Esophagus mucosa (tissue), 1 donor: ENCODE measurements at regions not wholly inside any gene's neighbourhood (a gene's known extent, or its start where the extent isn't known, plus 50 kb on each side); places are given as distances from the start of the nearest gene placed in this dataset.

ENCODE experiments used
- ATAC-seq: fragments of 200-7000 bp; cut with Tn5 transposase; one replicate; pipeline ENCODE4 v1.9.1; 2020
- donor health status: DM: yes; HTN: yes; CAD: no.

DNA sequence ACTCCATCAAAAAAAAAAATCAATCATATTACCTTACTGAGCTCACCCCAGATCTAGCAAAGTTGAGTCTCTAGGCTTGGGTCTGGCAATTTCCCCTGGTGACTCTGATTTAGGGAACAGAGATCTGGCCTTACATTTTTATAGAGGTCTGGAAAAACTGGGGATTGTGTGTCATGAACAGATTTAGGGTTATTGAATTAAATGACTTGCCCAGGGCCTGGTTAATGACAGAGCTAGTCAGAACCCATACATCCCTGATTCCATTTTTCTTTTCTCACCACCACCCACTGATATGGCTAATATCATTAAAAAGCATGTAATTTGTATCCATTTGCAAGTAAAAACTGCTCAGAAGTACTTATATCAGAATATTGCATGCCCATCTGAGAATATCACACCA is 163.4 kb upstream of the OGFRL1 start:
- no peak for ATAC-seq

DNA sequence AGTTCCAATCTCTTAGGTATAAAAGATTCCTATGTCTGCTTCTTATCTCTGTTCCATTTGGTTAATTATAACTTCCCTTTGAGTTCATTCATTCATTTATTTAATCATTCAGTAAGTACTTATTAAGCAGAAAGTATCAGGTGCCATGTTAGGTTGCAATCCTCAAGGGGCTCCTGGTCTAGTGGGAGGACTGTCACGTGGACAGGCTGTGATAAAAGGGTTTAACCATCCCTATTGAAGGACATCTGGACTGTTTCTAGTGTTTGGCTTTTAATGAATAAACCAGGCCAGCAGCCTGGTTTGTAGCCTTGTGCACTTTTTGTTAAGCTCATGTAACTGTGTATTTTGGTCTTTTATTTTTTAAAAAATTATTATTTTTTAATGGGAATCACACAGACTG is 162.1 kb upstream of the OGFRL1 start:
- no peak for ATAC-seq

DNA sequence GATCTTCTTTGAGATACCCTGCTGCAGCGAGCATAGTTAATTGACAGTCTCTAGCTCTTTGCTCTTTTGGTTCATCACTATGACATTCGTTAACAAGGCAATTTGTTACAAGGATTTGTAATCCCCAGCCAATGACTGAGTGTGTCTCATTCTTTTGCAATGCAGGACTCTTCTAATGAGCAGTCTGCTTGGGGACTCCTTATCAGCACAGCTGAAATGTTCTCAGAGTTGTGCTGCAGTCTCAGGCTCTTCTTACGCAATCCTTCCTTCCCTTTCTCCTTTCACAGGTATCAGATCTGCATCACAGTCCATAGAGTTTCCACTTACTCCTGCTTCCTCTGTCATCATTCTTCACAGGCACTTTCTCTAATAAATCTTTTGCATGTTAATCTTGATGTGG is 161.2 kb upstream of the OGFRL1 start:
- ATAC-seq: no peak

DNA sequence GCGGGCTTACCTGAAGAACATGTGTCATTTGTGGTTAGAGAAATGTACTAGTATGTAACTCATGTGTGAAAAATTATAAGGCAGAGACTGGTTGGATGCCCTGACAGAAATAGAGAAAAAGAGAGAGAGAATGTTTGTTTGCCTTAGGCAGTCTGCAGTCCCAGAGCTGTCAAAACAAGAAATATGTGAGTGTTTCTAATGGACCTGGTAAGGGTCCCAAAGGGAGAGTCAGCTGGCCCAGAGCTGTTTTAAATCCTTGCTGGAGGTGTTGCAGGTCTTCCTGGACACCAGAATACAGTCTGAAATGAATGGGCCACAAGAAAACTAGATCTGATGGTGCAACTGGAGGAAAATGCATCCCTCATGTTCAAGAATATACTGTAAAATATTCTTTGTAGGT is 158.3 kb upstream of the OGFRL1 start:
- no peak for ATAC-seq

DNA sequence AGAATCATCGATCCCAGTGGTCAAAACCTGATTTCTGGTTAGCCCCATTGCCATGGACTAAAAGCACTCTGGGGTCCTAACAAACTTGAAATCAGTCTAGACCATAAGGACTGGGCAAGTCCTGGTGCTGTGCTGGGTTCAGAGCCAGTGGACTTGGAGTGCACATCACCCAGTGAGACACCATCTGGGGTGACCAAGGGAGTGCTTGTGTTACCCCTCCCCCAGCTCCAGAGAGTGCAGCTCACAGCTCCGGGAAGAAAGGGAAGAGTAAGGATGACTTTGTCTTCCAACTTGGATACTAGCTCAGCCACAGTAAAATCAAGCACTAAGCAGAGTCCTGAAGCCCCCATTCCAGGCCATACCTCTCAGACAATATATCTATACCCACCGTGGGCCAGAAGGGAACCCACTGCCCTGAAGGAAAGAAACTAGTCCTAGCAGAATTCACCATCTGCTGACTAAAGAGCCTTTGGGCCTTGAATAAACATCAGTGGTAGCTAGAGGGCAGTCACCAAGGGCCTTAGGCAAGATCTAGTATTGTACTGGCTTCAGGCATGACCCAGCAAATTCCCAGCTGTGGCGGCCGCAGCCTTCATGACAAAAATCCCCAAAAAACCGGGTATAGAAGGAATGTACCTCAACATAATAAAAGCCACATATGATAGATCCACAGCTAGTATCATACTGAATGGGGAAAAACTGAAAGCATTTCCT is 153.5 kb upstream of the OGFRL1 start:
- no peak for ATAC-seq

DNA sequence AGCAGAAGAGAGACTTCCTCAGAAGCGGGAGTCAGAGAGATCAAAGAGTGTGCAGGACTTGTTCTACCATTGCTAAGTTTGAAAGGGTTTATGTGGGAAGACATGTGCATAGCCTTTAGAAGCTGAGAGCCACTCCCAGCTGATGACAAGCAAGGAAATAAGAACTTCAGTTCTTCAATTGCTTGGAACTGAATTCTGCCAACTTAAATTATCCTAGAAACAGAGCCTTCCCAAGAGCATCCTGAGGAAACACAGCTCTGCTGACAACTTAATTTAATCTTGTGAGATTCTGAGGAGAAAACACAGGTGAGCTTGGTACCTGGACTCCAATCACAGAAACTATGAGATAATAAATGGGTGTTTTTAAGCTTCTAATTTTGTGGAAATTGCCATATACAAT is 150.6 kb upstream of the OGFRL1 start:
- no peak for ATAC-seq

DNA sequence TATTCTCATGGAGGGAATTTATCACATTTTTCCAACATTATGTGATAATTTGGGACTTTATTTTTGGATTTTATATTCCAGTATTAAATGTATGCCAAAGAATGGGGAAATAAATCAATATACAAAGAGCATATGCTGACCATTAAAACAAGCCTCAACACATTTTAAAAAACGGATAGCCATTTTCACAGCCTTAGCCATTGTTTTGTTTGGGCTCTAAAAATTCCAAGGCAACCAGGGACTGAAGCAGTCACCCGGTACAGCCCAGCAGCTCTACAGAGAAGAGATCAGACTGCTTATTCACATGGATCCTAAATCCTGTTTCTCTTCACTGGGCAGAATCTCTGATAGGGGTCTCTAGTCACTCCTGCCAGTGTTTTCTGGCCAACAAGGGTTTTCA is 150.2 kb upstream of the OGFRL1 start:
- no peak for ATAC-seq

DNA sequence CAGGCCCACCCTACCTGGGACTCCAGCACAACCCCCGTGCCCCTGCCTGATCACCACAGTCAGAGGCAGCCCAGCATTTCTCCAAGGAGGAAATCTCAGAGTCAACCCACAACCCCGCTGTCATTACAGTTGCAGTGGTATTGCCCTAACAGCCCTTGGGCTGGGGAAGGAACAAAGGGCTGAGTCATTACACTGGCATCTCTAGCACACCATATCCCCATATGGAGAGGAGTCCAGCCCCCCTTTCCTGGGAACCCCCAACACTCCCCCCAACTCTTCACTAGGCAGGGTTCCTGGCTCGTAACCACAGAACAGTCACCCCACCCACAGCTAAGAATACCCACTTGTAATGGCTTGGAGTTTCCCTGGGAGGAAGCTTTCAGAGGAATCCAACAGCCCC is 149.4 kb upstream of the OGFRL1 start:
- ATAC-seq: no peak

DNA sequence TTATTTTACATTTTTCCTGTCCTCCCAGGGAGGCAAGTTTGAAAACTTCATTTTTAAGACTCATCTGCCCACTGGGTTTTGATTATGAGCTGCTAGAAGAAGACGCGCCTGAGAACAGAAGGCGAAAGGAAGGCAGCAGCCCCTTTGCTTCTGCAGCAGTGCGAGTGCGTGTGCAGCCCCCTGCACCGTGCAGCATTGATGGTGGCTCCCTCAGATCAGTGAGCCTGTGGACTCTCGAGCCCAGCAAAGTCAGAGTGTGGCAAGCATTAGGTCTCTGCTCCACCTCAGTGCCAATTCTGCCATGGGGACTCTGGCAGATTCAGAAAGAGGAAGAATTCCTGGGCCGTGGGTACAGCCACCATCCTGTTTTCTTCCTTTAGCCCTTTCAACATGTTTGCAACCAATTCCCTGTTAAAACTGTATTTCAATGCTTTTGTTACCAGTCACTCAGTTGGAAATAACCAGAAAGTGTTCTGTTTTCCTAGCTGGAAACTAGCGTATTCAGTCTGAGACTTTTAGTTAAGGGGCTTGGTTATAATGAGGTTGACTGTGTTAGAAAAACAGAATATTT is 134.8 kb upstream of the OGFRL1 start:
- no peak for ATAC-seq

DNA sequence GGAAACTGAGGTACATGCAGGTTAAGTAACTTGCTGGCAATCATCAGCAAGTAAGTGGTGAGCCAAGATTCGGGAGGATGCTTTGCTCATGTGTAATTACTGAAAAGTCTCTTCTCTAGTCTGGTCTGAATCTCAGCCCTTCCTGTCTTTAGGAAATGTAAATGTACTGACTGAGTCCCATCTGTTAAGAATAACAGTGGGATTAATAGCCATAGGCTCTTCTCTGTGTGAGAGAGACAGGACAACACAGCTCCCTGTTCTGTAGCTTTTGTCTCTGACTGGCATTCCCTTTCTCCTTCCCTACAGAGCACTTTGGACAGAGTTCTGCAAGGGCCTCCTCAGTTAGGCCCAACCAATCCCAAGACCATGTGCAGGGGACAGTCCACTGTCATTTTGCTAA is 131.3 kb upstream of the OGFRL1 start:
- ATAC-seq: no peak

DNA sequence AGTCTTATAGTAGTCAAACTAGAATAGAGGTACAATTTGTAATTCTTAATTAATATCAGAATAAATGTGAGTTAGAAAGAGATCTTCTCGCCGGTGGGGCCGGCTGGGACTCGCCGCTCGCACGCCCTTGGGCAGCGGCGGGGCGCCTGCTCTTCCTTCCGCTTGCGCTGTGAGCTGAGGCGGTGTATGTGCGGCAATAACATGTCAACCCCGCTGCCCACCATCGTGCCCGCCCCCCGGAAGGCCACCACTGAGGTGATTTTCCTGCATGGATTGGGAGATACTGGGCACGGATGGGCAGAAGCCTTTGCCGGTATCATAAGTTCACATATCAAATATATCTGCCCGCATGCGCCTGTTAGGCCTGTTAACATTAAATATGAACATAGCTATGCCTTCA is 123.7 kb upstream of the OGFRL1 start:
- ATAC-seq: no peak

DNA sequence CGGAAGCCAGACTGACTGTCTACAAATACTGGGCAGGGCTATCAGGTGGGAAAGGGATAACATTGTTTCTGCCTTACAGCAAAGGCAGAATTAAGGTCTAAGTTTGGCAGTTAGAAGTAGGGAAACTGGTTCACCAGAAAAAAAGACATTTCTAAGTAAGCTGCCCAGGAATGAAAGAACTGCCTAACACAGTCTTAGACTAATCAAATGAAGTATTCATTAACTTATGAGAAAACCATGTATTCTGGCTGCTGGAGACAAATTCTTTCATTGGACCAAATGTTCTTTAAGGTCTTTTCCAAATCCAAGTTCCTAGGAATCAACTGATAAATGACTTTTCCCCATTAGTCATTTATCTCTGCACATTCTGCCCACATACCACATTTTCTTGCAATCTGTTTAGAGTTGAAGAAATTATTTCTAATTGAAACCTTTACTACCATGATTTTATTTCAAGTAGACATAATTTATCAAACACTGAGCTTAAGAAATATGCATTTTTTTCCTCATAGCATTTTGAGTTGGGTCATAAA is 120.3 kb upstream of the OGFRL1 start:
- ATAC-seq: no peak

DNA sequence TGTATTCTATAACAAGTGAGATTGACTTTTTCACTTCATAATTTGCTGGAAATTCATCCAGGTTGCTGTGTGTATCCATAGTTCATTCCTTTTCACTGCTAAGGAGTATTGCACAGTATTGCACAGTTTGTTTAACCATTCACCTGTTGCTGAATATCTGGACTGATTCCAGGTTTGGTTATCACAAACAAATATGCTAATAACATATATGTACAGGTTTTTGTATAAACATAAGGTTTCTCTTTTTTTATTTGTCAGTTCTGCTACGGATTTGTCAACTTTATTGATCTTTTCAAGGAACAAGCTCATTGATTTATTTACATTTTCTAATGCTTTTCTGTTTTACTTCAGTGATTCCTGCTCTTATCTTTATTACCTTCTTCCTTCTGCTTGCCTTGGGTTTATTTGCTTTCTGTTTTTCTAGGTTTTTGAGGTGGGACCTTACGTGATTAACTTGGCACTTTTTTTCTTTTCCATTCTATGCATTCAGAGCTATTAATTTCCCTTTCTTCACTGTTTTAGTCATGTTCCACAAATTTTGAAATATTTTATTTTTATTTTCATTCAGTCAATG is 117.0 kb upstream of the OGFRL1 start:
- ATAC-seq: no peak

DNA sequence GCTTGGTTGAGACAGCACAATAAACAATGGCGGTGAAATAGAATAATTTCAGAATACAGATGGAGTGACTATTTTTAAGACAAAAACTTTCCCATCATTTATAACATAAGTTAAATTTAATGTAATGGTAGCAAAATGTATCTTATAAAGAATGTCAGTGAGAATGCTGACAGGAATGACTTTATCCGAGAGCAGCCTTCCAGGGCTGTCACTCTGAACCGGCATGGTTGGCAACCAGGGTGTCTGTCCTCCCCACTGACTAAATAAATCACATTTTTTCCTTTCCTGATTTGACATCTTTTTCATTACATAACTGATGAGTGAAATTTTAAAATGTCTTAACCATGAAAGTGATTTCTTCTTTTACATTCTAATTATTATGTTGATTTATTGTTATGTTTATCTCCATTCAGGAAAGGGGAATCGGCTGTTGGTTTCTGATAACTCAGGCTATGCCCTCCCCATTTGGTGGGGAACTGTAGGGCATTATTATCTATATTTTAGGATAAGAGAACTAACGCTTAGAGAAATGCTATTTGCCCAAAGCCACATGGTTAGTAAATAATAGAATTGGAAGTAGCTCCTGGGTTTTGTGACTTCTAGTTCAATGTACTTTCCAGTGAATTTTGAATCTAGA is 109.2 kb upstream of the OGFRL1 start:
- no peak for ATAC-seq

DNA sequence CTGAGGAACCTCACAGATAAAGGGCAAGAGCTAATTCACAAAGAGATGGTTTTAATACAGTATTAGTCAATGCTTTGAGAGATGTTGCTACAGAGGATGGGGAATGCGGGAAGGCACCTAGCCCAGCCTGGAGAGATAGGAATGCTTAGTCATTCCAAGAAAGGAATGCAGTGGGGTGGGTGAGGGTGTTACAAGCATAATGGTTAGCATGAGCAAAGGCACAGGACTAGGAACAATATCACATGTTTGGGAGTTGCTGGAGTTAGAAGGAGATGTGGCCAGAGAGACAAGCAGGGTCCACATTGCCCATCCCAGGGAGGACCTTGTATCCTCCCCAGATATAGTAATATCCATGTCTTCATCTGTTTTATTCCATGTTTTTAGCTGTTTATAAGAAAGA is 107.0 kb upstream of the OGFRL1 start:
- no peak for ATAC-seq

DNA sequence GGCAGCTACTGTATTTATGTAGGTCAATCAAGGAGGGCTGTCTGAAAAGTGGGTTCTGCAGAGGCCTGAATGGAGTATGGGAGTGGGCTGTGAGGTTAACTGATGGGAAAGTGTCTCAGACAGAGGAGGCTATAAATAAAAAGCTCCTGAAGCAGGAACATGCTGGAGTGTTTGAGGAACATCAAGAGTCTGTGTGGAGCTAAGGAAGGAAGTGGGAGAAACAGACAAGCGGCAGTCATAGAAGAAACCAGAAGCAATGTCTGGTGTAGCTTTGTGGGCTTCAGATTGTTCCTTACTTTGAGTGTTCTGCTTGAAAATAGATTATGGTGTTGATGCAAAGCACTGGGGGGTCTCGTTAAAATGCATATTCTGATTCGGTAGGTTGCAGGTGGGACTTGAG is 101.5 kb upstream of the OGFRL1 start:
- ATAC-seq: no peak

DNA sequence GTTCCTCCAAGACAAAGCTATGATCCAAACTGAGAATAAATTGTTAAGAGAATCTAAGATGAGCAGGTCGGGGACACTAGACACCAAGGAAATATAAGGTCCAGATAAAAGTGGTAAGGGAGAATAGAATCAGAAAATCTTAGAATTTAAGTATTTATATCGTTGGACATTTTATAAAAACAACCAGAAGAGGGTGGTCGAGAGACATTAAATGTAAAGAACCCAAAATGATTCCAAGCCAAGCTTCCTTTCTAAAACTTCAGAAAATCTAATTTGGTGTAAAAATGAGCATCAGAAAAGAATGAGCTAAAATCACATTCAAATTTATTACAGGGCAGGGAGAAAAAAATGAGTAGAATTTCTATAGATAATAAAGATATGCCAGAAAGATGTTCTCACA is 97.8 kb upstream of the OGFRL1 start:
- ATAC-seq: no peak

DNA sequence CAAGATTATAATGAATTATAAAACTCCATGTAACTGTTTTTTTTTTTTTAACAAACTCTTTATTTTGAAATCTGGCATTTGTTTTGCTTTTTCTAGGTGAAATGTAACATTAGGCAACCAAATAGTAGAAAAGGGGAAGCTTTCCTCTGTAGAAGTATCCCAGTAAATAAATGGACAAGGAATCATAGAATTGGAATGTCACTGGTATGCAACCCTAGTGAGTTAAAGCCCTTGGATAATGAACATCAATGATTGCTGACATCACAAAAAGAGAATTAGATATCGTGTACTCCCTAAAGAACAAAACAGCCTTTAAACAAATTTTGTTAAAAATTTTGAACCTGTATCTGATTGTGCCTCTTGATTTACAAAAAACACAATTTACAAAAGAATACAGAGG is 93.9 kb upstream of the OGFRL1 start:
- no peak for ATAC-seq

DNA sequence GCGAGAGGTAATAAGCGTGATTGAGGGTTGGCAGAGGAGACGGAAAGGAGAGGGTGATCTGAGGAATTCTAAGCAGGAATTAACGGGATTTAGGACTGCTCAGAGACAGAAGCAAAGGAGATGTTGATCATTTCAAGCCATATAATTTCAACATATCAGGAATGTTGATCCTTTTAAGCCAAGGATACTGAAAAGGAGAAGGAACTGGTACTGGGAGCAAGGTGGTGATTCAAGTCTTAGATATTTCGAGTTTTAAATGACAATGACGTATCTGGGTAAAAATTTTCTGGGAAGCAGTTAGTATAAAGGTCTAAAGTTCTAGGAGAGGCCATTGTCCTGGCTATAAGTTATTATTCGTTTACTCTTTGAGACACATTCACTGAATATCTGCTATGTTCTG is 91.3 kb upstream of the OGFRL1 start:
- ATAC-seq: no peak

DNA sequence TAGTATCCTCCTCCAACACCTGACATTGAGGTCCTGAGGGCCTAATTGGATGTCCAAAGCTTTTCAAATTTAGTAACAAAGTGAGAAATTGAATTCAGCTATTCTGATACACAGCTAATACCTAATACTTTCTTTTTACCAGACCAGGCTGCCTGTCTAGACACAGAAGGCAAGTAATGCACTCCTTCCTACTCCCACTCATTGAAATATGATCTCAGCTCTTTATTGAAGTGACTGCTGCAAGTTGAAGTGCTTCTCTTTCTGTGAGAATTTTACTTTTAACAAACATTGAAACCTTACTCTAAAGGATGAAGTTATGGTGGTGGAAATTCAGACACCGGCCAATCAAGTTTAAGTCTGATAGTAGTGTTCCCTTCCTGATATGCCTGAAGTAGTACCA is 90.8 kb upstream of the OGFRL1 start:
- ATAC-seq: no peak

DNA sequence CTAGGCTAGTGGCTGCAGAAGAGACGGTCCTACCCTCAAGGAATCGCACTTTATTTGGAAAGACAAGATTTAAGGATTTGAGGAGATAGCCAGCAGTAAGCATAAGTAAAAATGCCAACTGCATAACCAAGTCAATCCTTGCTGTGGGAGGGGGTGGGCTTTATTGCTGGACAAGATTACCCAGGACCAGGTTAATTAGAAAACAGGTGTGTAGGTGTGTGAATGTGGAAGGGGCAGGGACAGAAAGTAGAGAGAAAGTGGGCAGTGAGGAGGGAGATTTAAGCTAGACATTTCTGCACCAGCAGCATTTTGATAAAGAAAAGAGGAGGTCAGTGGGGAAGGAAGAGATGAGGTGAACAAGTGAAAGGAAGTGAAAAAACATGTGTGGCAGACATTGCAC is 89.7 kb upstream of the OGFRL1 start:
- ATAC-seq: no peak

DNA sequence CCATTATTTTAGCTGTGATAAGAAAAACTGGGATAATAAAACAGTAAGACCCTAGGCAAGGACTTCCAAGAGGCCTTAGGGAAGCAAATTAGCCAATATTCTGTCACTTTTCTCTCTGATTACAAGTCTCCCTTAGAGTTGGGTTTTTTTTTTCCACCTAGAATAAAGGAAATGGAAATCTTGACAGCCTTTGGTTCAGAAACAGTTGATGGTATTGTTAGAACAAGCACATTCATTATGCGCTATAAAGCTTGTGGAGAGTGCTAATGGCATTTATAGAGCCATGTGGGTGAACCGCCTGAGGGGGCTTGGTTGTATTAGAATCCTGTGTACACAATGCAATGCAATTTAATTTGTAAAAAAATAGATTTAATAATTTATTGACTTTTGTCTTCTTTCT is 88.9 kb upstream of the OGFRL1 start:
- ATAC-seq: no peak

DNA sequence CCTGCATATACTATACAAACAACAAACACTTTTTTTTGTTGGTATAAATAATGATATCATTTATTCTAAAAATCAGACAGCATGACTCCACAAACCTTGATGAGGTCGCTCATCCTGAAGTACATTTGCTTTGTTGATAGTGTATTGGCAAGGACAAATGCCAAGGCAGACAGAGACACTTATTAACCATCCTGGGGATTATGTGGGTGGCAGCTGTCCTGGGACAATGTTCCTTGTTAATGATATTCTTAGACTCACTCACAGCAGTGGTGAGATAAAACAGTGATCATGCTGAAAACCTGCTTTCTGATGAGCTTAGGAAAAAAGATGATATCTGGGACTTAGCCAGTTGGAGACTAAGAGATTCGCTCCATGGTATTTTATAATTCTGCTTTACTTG is 85.4 kb upstream of the OGFRL1 start:
- no peak for ATAC-seq

DNA sequence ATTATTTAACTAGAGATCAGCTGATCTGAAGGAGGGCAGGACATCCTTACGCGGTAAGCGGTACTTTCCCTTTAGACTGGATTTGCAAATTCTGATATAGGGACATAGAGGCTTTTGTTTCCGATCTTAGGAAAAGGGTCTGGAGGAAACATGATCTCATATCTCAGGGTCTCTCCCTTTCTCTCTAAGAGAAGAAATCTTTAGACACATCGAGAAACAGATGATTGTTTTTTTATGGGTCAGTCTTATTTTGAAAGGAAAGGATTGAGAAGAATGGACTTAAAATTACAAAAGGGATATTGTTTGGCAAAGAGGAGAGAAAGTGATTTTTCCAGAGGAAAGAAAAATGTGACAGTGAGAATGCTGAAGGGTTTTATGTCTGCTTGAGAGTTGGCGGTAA is 83.9 kb upstream of the OGFRL1 start:
- no peak for ATAC-seq
